GM18499 (cell line): ENCODE measurements at regions not wholly inside any gene's neighbourhood (a gene's known extent, or its start where the extent isn't known, plus 50 kb on each side); places are given as distances from the start of the nearest gene placed in this dataset.

Source experiments
- ATAC-seq: cut with Tn5 transposase; IDR thresholded peaks from one replicate; pipeline ENCODE4 v1.9.1; 2021; ENCODE audit warnings: moderate number of reproducible peaks; ENCODE audit not compliant: insufficient read depth, unreplicated experiment

DNA sequence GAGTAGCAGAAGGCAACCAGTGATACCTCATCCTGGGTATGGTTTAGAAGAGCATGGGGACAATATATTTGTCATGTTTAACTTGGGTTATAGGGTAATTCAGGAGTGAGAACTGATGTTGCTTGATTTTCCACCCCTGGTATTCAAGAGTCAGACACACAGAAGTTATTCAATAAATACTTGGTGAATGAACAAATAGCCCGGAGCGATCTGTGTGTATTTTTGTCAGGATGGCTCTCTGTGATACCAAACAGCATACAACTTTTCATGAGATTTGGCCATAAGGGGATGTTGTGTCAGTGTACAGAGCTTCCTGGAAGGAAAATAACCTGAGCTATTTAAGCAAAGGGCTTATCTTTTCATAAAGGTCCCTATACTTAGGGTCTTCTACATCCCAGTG, 270.2 kb upstream of the C1orf87 start:
- ATAC-seq, result no peak

DNA sequence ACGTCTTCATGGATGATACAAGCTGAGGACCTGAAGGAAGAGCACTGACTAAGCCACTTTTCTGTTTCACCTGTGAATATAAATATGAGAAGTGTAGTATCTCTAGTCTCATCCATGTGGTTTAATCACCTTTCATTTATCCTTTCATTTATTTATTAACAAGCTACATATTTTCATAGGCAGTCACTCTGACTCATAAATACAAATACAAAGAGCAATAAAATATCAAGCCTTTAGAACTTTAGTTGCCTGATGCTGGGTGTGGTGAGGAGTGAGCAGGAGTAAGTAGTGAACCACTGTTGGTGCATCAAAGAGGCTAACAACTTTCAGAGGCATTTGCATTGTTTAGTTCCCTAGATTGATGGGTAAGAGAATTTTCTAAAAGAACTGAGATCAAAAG, 269.0 kb upstream of the C1orf87 start:
- no peak for ATAC-seq

DNA sequence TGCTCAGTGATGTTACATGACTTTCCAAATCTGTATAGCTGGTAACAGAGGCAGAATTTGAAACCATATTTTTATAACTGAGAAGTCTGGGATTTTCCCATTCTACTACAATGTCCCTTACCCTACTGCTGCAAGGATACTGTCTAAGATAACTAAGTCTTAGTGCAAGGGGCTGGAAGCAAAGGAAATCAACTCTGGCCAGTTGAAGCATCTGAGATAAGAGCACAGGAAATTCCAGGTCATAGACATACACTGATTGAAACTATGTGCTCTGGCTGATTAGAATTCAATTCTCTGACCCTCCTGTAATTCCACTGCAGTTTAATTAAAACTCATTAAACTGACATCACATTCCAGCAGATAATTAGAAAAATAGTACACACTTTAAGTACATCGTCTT, 267.7 kb upstream of the C1orf87 start:
- ATAC-seq, result no peak

DNA sequence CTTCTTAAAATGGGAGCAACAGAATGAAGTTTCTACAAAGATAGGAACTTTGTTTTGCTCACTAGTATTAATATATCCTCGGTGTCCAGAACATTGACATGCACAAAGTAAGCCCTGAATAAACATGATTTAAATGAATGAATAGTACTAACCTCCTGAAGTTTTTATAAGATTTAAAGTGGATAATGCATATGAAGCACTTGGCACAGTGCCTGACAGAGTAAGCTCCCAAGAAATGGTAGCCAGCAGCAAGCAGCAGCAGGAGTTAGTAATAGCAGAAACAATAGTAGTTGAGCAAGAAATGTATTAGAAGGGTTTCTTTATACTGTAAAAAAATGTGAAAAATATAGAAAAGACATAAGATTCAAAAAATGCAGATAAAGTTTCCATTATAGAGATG, 258.1 kb upstream of the C1orf87 start:
- ATAC-seq, result no peak

DNA sequence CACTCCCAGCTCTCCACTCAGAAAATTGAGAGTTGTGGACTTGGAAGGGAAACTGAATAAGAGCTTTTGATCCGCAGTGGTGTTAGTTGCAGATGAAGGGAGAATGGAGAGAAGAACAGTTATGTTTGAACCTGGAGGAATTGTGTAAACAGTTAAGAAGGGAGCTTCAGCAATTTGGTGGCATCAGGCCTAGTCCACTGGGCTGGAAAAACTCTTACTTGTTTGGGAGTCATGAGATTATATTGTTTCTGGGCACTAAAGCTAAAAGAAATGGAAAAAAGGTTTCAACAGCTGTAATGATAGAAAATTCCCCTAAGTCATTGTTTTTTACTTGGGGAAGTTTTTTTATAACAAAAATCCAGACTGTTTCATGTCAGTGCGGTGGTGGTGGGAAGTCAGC, 256.1 kb upstream of the C1orf87 start:
- ATAC-seq, result no peak

DNA sequence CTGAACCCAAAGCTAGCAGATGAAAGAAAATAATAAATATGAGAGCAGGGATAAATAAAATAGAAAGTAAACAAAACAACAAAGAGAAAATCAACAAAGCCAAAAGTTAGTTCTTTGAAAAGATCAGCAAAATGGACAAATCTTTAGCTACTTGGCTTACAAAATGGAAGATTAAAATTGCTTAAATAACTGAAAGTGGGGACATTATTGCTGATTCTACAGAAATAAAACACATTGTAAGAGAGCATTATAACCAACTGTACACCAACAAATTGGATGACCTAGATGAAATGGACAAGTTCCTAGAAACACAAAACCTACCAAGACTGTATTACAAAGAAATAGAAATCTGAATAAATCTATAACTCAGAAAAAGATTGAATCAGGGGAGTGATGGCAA, 238.3 kb upstream of the C1orf87 start:
- no peak for ATAC-seq

DNA sequence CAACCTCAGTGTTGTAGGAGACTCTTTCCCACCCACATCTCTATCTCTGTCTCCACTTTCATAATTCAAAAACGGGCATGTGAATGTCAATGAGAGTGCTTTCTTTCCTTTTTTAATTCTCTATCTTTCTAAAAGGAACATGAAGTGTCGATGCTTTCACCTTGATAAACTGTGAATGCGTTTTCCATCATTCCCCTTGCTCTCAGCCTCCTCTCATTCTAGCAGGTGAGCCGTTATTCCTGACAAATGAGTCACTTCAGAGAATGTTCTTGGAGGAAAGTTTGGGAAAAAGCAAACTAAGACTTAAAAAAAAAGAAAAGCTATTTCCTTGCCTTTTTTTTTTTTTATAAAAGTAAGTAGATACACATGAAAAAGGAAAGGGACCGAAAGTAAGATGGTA, 226.0 kb upstream of the C1orf87 start:
- no peak for ATAC-seq

DNA sequence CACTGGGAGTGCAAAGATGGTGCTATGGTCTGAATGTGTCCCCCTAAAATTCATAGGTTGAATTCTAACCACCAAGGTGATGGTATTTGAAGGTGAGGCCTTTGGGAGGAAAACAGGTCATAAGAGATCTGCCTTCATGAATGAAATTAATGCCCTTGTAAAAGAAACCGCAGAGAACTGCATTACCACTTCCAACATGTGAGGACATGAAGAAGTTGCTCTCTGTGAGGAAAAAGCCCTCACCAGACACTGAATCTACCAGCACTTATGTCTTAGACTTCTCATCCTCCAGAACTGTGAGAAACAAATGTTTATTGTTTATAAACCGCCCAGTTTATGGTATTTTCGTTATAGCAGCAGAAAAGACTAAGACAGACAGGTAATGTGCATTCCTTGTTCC, 224.7 kb upstream of the C1orf87 start:
- no peak for ATAC-seq

DNA sequence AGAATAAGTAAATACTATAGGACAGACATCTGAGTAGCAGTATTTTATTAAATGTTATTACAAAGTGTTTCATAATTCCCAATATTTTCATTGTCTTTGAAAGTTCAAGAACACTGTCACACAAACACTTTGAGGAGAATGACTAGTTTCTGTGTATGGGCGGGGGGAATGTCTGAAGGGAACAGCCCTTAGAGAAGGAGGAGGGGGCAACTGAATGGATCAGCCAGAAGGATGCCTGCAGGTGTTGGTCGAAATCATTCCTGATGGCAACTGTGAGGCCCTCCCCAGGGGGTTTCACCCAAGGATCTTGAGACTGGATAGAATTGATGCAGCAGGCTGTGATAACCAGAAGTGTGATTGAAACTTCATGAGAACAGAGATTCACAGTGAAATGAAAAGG, 223.2 kb upstream of the C1orf87 start:
- no peak for ATAC-seq

DNA sequence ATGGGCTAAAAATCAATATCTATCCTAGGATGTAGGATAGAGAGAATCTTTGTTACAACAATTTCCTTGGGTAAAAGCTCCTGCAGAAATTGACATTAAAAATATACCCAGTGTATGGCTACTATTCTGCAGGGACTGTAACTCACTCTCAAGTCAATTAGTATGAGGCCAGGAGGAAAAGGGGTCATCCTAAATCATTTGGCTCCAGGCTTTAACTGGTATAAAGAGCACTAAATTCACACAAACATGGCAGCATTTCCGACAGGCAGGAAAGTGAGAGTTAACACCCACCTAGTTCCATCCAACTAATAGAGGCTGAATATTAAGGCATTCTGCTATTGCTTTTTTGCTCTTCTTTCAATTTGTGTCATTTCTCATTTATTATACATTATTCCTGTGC, 218.6 kb upstream of the C1orf87 start:
- ATAC-seq, result no peak

DNA sequence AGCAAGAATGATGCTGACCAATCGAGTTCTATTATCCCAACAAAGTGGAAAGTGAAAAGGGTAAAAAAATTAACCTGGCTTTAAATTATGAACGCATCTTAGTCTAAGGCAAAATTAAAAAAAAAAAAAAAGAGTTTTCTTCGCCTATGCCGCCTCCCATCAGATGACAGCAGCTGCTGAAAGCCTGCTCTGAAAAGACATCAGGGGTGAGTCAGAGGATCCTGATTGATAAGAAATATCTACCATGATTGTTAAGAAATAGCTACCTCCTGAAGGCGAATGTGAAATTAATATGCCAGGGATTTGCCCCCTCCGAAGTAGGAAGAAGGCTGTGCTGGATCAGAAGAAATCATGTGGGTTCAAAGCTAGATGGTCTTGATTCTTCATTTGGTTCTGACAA, 216.8 kb upstream of the C1orf87 start:
- ATAC-seq, result no peak

DNA sequence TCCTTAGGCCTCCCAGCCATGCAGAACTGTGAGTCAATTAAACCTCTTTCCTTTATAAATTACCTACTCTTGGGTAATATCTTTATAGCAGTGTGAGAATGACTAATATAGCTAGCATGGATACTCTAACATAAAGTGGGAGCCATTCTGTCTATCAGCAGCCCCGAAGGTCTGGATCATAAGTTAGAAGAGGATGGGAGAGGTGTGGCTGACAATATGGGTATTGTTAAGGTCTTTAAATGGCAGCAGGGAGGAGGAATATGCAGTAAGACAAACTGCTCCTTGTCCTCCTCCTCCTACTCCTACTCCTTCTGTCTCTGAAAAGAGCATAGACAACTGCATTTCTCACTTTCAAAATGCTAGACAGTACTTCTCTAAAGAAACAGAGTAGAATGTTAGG, 214.0 kb upstream of the C1orf87 start:
- ATAC-seq, result no peak

DNA sequence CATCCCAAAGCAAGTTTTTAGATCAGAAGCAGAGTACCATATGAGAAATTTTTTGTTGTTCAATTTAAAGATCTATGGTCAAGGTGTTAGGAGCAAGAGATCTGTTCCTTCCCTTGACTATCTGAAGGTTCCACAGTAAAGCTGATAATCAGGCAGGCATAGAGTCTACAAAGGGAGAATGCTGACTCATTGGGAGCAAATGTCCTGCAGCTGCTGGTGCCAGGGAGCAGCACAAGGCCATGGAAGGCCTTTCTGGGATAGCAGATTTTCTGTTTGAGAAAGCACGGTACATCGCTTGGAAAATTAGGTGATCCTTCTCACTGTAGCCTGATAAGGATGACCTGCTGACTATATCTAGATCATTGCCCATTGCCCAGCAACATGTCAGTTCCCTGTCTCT, 210.1 kb upstream of the C1orf87 start:
- no peak for ATAC-seq

DNA sequence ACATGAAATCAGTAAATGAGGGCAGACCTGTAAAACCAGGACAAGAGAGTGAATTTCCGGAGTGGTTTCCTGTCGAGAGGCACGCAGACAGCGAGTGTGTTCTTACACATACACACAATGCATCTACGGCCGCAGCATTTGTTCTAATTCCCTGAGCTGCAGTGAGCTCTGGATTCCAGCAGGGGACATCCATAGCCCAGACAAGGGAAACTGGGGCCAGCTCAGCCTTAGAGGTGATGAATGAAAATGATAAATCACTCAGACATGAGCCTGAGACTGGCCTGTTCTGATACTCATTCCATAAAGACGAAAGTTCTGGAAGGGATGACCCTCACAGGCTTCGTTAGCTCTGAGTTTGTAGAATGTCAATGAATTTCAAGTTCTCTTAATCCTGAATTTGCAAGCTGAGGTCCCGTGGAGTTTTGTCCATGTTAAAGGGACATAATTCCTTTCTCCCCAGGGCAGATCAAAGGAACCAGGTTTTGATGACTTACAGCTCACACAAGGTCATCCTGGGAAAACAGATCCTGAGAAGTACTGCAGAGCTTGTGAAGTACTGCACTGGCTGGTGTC, 207.9 kb upstream of the C1orf87 start:
- ATAC-seq, result peak; percentile 90

DNA sequence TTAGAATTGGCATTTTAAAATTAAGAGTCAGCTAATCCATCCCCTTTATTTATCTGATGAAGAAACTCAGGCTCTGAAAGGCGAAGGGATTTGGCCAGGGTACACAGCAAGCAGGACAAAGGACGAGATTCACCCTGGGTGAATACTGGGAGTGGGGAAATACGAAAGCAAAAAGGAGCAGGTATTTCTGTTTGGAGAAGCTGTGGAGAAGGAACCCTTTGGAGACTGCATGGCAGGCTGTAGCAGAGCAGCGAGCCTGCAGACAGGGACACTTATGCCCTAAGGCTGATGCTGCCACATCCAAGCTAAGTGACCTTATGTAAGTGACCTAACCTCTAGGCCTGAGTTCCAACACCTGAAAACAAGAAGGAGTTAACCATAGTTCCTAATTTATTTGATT, 207.2 kb upstream of the C1orf87 start:
- no peak for ATAC-seq

DNA sequence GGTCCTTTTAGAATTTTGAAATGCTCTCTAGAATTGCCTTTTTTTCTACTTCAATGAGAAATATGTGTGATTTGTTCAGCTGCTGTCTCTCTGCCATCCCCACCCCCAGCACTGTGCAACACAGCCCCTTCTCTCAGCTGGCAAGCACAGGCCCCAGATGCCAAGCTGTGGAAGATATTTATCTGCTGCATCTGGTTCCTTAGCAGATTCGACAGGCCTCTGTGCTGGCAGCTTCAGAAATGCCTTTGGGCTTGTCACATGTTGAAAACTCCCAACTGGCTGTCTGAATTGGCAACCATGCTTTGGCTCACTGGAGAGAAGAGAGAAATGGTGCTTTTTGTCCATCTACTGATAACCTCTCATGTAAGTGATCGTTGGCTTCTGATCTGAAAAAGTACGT, 206.7 kb upstream of the C1orf87 start:
- no peak for ATAC-seq

DNA sequence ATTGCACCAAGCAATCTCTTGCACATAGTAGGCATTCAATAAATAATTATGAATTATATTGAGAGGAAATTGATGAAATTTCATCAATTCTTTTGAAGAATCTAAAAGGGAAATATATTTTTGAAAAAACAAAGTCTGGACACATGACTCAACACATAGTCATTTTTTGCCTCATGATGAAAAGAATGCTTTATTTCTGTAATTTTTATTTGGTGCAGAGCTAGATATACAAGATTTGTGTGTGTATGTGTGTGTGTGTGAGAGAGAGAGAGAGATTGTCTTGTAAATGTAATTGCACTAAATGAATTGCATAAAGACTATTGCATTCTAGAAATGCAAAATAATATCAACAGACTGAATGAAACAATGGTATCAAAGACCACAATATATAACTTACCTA, 206.2 kb upstream of the C1orf87 start:
- no peak for ATAC-seq

DNA sequence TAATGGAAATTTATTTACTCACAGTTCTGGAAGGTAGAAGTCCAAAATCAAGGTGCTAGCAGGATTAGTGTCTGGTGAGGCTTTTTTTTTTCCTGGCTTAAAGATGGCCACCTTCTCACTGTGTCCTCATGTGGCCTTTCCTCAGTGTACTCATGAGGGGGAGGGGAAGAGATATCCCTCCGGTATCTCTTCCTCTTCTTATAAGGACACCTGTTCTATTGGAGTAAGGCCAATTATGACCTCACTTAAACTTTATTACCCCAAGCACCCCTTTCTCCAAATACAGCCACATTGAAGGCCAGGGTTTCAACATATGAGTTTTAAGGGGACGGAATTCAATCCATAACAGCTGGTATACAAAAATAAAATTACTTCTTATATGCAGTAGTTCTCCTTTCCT, 203.7 kb upstream of the C1orf87 start:
- no peak for ATAC-seq

DNA sequence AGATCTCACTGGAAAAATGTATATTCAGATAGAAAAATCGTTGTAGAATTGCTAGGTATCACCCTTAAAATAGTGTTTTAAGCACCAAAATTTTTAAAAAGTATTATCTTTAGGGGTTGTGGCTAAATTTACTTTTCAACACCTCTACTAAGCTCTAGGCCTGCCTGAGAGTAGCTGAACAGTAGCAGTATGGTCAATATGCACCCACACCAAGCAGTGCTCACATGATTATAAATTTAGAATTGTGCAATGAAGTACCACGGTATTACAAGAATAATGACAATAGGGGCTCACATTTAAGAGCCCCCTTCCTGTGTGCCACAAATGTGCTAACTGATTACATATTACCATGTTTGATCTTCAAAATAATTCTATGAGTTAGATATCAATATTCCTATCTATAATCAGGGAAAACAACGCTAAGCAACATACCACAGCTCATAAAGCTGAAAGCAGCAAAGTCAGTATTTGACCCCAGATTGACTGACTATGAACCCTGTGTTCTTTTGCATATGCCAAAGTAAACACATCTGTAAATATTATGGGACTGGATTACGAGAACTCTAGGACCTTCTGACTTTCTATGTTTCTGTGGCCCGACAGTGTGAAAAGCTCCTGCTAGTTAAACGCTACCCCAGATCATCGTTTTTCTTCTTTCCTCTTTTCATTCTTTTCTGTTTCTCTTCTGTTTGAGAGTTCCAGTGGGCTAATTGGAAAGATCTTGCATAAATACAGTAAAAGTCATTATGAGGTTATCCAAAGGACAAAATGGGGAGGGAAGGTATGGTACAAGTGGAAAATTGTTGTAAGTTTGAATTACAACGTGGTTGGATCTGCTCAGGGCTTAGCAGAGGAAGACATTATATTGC, 201.1 kb upstream of the C1orf87 start:
- ATAC-seq, result no peak

DNA sequence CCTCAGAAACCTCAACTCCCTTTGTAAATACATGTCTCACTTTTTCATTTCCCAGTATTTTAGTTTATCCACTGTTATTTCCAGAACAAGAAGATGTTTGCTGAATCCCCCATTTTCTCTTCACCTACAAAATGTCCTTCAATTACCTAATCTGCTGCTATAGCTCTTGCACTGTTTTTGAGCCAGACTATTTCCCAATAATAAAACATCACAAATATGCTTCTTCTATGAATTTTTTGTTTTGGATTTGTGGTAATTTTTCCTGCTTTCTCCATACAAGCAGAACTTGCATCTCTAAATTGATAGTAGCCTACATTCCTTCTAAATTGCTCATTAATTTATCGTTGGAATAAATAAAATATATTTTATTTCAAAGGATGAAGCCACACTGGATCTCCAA, 199.6 kb upstream of the C1orf87 start:
- ATAC-seq, result no peak

DNA sequence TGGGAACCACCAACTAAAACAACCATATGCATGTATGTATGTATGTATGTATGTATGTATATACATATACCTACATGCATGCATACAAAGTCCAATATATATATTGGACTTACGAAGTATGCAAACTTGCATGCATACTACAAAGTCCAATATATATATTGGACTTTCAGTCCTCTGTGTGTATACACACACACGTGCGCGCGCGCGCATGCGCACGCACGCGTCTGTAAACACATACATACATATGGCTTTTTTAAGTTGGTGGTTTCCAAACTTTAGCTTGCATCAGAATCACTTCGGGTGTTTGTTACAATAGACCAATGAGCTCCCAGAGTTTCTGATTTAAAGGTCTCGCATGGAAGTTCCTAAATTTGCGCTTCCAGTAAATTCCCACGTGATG, 197.5 kb upstream of the C1orf87 start:
- ATAC-seq, result no peak

DNA sequence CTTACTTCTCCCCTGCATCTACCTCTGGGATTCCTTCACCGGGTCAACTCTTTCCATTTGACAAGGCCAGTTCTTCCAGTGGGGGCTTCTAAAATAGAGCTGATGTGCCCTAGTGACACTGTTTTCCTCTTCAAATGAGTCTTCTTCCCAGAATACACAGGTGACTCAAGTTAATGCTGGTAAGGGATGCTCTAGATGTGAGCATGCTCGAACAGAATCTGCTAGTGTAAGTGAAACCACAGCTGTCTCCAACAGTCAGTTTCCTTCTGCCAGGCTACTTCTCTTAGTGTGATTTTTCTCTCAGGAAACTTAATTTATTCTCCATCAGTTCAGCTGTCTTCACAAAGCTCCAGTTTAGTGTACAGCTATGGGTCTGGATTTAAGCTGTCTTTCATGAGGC, 194.9 kb upstream of the C1orf87 start:
- no peak for ATAC-seq
